GM18508 (cell line): ENCODE measurements at regions not wholly inside any gene's neighbourhood (a gene's known extent, or its start where the extent isn't known, plus 50 kb on each side); places are given as distances from the start of the nearest gene placed in this dataset.
"Not testable (repeated sequence)": the region's sequence is repeated elsewhere in the genome, so short reads cannot be mapped to it uniquely, and the experiment has no call there.

Experiments
- ATAC-seq: cut with Tn5 transposase; IDR thresholded peaks from one replicate; pipeline ENCODE4 v1.9.1; 2021; ENCODE audit warnings: moderate number of reproducible peaks; ENCODE audit not compliant: insufficient read depth, unreplicated experiment

DNA sequence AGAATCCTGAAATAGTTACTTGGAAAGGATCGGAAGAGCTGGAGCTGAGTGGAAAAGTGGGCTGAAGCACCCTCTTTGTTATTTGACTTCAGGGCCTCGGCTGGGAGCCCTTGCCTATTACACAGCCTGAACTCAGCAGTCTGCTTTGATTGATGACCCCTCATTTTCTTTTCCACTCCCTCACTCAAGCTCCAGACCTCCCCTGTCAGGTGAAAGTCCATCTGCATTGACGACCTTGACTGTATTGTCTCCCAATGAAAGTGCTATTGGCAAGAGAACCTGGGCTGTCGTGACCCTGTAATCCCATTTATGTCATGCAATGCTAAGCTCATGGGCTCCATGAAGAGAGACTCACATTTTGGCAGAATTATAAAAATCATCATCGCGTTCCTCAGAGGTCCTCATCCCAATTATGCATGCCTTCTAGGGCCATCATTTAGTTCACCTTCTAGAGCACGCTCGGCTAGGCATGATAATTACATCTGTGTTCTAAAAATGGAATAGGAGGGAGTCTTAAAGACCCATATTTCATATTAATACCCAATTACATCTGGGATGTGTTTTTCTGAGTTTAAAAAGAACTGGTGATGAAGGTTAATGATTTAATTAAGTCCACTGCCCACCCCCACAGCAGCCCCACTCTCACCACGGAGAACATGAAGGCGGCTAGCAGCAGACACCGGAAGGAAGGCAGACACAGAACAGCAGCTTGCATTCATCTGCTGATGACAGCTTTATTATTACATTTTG is 472.5 kb downstream of the PID1 start:
- no peak for ATAC-seq

DNA sequence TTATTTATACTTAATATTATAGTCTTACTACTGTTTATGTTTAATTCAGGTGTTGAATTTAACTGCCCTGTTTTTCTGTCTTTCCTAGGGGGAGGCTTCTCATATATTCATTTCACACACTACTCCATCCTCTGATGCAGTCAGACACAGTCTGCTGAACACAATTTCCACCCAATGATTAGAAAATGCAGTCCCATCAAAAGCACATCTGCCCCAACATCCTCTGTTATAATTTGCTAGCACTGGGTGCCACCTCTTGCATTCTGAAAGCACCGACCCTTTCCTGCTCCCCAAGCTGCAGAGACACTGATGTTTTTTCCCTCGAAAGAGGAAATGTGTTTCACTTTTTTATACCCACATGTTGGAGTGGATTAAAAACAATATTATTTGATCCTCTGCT is 474.7 kb downstream of the PID1 start:
- no peak for ATAC-seq

DNA sequence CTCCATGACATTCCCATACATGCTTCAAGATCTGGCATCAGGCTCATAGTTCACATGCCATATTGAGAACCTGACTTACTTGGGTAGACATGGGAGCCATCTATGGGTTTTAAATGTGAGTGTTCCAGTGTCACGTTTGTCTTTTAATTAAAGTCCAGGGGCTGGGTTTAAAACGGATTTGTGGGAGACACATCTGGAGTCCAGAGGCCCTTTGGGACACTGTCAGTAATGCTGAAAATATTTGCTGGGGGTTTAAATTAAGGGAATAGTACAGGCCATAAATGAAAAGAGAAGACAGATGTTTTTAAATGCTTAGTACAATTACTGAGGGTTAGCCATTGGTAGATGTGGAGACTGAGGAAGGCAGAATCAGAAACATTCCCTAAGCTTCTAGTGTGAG is 478.0 kb downstream of the PID1 start:
- no peak for ATAC-seq

- no peak for ATAC-seq
These were observed 484.2 kb downstream of the PID1 start for GRCh38 chr2:228786901-228787300.

DNA sequence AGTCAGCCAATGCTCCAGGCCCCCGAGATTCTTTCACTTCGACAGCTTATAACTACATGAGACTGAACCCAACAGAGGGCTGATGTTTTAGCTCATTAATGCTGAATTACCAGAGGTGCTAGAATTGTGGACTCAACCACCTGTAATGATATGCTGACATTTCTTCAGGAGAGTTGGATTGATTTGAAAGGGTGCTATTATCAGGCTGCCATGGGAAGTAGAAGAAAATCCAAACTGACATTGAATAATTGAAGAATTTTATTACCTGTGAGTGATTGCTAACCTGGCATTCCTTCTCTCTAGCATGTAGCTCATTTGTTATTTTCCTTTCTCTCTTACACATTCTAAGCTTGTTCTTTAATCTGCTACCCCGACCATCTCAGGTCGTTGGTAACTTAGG is 488.8 kb downstream of the PID1 start:
- ATAC-seq: no peak

DNA sequence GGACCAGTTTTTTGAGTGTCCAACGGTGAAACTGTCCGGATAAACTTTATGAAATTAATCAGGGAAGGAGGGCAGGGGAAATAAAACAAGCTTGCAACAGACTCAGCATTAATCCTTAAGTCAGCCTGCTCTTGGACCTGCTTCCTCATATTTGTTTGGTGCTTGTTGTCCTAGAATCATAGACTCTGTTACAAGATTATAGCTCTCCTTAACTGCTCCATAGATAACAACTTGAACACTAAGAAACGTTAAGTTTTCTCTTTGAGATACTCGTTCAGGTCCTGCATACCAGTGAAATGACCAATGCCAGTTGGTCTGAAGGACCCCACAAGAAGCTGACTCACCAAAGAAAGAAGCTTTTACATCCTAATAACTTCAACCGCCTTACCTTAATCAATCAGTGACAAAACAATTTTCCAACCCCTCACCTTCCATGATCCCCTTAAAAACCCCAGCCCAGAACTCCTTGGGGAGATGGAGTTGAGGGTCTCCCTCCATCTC is 493.2 kb downstream of the PID1 start:
- no peak for ATAC-seq

DNA sequence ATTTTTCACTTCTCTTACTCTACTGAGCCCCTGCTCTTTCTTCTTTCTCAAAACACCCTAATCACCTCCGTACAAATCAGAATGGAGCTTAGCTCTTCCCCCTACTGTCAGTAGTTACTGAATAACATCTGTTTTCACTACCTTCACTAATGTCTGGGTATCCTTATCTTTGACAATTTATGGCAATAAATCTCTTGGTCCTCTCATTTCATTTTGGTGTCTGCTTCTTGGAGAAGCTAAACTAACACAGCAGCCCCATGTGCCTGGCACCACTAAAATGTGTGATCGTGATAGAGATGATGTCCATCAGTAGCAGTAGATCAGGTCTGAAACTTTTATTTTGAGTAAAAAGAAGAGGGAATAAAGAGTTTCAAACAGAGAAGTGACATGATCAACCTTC is 496.5 kb downstream of the PID1 start:
- no peak for ATAC-seq

GRCh38 chr2:228771774-228772173 is 499.3 kb downstream of the PID1 start:
- ATAC-seq: no peak

- no peak for ATAC-seq
These were observed 499.8 kb downstream of the PID1 start for GRCh38 chr2:228771315-228771714.

DNA sequence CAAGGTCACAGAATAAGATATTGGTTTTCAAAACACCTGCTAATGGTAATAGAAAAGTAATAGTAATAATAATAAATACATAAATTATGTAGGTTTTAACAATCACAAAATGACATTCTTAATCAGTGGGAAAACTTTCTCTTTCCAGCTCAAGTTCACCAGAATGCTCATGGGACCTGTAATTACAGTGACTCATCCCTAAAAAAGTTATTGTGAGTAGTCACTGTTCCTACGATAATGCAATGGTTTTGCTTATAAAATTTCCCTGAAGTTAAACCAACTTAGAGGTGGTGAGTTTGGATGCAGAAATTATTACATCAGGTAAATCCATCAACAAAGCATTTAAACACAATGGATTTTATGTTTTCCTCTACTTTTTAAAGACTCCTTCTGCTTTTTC is 502.3 kb downstream of the PID1 start:
- ATAC-seq: no peak

- ATAC-seq: not testable (repeated sequence)
These were observed 502.9 kb downstream of the PID1 start for GRCh38 chr2:228768141-228768540.

DNA sequence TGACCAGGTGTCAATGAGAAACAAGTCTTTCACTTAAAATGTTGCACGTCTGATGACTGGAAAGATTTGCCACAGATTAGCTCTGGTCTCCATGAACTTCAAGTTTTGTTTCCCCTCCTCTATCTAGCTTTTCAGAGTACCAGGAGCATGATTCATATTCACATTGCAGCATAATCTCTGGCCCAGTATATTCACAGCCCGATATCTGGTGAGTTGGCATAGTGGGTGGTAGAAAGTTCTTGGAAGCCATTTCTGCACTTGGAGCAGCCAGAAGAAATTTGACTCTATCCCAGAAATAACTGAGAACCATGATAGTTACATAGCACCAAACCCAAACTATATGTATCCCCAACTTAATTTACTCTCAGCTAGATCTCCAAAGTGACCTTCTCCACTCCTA is 503.9 kb downstream of the PID1 start:
- ATAC-seq: no peak

DNA sequence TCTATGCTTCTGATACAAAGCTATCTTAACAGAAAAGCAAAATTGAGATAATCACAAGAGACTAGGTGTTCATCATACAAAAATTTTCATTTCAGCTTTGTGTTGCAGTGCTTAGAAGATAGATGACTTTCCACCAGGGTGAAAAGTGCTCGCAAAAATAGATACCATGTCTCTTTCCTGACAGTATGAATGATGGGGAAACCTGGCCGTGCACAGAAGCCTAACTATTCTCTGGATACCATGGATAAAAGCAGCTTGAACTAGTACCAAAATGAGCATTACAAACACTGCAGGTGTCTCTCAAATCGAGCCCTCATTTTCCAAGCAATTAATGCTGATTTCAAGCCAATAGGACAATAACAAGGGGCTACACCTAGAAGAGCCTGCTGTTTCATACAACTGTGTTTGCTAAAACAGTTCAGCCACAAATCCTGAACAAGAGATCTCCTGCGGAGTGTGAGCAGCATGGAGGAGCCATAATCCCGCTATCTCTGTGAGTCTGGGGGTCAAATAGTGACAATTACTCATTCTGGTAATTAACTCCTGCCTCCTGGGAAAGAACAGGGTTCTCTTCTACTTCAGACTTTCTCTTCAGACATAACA is 507.6 kb downstream of the PID1 start:
- no peak for ATAC-seq

GRCh38 chr2:228762565-228762964 is 508.5 kb downstream of the PID1 start:
- ATAC-seq: no peak

DNA sequence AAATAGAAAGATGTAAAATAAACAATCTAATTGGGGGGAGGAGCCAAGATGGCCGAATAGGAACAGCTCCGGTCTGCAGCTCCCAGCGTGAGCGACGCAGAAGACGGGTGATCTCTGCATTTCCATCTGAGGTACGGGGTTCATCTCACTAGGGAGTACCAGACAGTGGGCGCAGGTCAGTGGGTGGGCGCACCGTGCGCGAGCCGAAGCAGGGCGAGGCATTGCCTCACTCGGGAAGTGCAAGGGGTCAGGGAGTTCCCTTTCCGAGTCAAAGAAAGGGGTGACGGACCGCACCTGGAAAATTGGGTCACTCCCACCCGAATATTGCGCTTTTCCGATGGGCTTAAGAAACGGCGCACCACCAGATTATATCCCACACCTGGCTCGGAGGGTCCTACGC is 515.4 kb downstream of the PID1 start:
- ATAC-seq: not testable (repeated sequence)

DNA sequence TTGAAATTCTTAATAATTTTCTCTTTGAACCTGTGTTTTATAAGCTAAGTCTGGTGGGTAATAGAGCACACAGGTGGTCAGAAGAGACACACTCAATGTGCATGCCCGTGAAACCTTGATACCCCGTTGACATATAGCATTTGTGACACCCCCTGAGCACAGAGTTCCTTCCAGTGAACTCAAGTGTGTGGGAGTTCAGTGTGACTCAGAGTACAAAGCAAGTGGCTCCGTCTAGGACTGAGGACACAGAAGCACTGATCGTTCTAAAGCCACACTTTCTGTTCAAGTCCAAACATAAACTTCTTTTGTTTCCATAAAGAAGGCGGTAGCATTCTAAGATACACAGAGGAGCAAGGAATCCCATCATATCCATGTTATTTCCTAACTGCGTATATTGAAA is 523.6 kb downstream of the PID1 start:
- no peak for ATAC-seq

- ATAC-seq: no peak
These were observed 532.3 kb downstream of the PID1 start for GRCh38 chr2:228738671-228739380.

- no peak for ATAC-seq
These were observed 535.4 kb downstream of the PID1 start for GRCh38 chr2:228735697-228736096.

- ATAC-seq: no peak
These were observed 539.6 kb downstream of the PID1 start for GRCh38 chr2:228731517-228731916.

DNA sequence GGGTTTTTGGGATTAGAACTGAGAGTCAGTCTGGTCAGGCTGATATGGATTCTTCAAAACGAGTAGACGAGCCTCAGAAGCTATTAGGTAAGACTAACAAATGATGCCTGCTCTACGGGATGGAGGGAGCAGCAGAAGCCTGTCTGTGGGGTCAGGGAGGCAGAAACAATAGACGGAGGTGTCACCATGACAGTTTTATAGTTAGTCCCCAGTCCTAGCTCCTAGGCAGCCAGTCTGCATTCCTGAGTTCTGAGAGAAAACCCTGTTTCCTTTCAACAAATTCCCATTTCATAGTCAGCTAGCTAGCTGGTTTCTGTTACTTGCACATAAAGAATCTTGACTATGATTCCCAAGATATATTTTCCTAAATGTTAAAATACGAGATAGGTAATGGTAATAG is 542.1 kb downstream of the PID1 start:
- ATAC-seq: no peak

DNA sequence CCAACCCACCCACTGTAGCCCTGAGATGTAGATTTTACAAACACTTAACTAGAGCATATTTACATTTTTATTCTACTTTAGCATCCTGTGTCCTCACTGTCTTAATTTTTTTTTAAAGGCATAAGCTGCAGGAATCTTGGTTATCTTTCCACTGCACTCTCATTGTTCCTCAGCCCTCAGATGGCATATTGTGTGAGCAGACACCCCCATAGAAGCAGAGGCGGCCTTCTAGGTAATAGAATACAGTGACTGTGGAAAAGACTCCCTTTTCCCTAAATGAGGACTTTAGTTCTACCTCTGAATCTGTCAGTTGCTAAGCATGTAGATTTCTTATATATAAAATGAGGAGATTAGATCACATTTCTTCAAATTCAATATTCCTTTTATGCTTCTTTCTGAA is 543.5 kb upstream of the SPHKAP start:
- no peak for ATAC-seq
